ENCODE measurements at regions not wholly inside any gene's neighbourhood (a gene's known extent, or its start where the extent isn't known, plus 50 kb on each side); places are given as distances from the start of the nearest gene placed in this dataset.

DNA sequence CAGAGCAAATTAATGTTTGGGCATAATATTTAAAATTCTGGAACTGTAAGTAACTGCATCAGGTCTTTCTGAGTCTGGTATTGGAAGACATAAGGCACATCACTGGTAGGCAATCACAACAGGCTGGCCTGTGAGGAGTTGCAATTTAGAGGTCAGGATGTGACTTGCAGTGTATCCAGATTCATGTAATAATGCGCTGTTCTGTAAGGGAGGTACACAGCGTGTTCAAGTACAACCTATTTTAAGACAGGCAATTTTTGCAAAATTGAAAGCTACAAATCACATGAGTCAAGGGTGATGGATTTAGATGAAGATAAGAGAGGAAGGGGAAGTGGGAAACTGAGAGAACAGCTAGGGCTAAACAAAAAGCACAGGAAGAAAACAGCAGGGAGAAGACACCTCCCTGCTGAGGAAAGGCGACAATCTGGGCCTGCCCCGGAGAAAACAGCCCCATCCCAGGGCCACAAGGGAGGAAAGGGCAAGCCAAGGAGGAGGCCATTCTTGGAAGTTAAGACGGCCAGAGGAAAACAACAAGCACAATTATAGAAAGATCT is 138.1 kb downstream of the LACC1 start:
- no peak for TF ChIP-seq POLR2A (IDR thresholded peaks at IDR 0.05; ENCODE audit: low read depth, low read length)
- TF ChIP-seq SPI1 (IDR thresholded peaks at IDR 0.05; ENCODE audit: low read depth, low read length), result no peak
- no peak for TF ChIP-seq POLR2AphosphoS5 (IDR thresholded peaks at IDR 0.05; ENCODE audit: low read depth, low read length)
- TF ChIP-seq TAF1 (IDR thresholded peaks at IDR 0.05; ENCODE audit: low read depth, low read length), result no peak
- TF ChIP-seq POU2F2 (IDR thresholded peaks at IDR 0.05; ENCODE audit: low read depth, low read length), result no peak
- TF ChIP-seq PAX5 (IDR thresholded peaks at IDR 0.05; ENCODE audit: insufficient read depth, low read length, severe bottlenecking), result no peak
